DOHH2 (cell line): ENCODE measurements at regions not wholly inside any gene's neighbourhood (a gene's known extent, or its start where the extent isn't known, plus 50 kb on each side); places are given as distances from the start of the nearest gene placed in this dataset.
"Not testable (repeated sequence)": the region's sequence is repeated elsewhere in the genome, so short reads cannot be mapped to it uniquely, and the experiment has no call there.

Experiments used
- H3F3A ChIP-seq: fragments of 200-600 bp; sonication (generic), shearing (Covaris generic); 2 replicates; pipeline ENCODE4 v1.6.0; 2016; ENCODE audit warnings: antibody characterized with exemption, mild to moderate bottlenecking; ENCODE audit not compliant: control insufficient read depth, insufficient read depth
- H3K27ac ChIP-seq: fragments of 200-600 bp; sonication (generic); 2 replicates; pipeline ENCODE4 v1.5.1; 2014; ENCODE audit warnings: low read depth, mild to moderate bottlenecking, low read length, moderate library complexity
- H3K27me3 ChIP-seq: fragments of 200-600 bp; sonication (generic); 2 replicates; pipeline ENCODE4 v1.6.1; 2014; ENCODE audit warnings: mild to moderate bottlenecking, low read length, mixed read lengths; ENCODE audit not compliant: control insufficient read depth
- H3K36me3 ChIP-seq: fragments of 200-600 bp; sonication (generic); 2 replicates; pipeline ENCODE4 v1.6.1; 2014; ENCODE audit warnings: mild to moderate bottlenecking, low read length, moderate library complexity, mixed read lengths; ENCODE audit not compliant: control insufficient read depth
- H3K4me1 ChIP-seq: fragments of 200-600 bp; sonication (generic); 2 replicates; pipeline ENCODE4 v1.6.1; 2014; ENCODE audit warnings: mild to moderate bottlenecking, low read length, mixed read lengths; ENCODE audit not compliant: control insufficient read depth
- H3K4me2 ChIP-seq: fragments of 200-600 bp; sonication (generic); 2 replicates; pipeline ENCODE4 v1.6.0; 2014; ENCODE audit warnings: mild to moderate bottlenecking, low read length, moderate library complexity
- H3K4me3 ChIP-seq: fragments of 200-600 bp; sonication (generic); 2 replicates; pipeline ENCODE4 v1.5.1; 2014; ENCODE audit warnings: mild to moderate bottlenecking, low read length, mixed read lengths
- H3K79me2 ChIP-seq: fragments of 200-600 bp; sonication (generic); 2 replicates; pipeline ENCODE4 v1.6.1; 2014; ENCODE audit warnings: mild to moderate bottlenecking, low read length, mixed read lengths; ENCODE audit not compliant: control insufficient read depth
- H3K9me2 ChIP-seq: fragments of 200-600 bp; sonication (generic); replicated peaks from 2 replicates; pipeline ENCODE4 v1.6.1; 2014; ENCODE audit warnings: mild to moderate bottlenecking, low read length, mixed read lengths; ENCODE audit not compliant: control insufficient read depth
- H3K9me3 ChIP-seq: fragments of 200-600 bp; sonication (generic); 2 replicates; pipeline ENCODE4 v1.6.1; 2014; ENCODE audit warnings: antibody characterized with exemption, low read length, mixed read lengths; ENCODE audit not compliant: control insufficient read depth, insufficient read depth
- H4K20me1 ChIP-seq: fragments of 200-600 bp; sonication (generic); 2 replicates; pipeline ENCODE4 v1.6.0; 2014; ENCODE audit warnings: low read depth, mild to moderate bottlenecking, antibody characterized with exemption, low read length, moderate library complexity; ENCODE audit not compliant: control insufficient read depth, insufficient read depth
- CTCF ChIP-seq: fragments of 200-600 bp; sonication (generic); IDR thresholded peaks from one replicate; pipeline ENCODE4 v1.5.1; 2014; ENCODE audit warnings: antibody characterized with exemption, mild to moderate bottlenecking, low read depth, low read length; ENCODE audit not compliant: poor library complexity, severe bottlenecking
- EZH2phosphoT487 ChIP-seq: fragments of 200-600 bp; sonication (generic); IDR thresholded peaks from 2 replicates; pipeline ENCODE4 v1.6.1; 2017; ENCODE audit warnings: borderline replicate concordance, mild to moderate bottlenecking, antibody characterized with exemption, low read length, moderate library complexity, mixed read lengths

- Histone ChIP-seq H3K9me3 (no peaks in the 10 kb centered on the region), H3K27me3 (peaks cover 7% of the 10 kb centered on the region; the same call in 1 of the 2 replicates), H3K4me2 (no peak overlapping the region), H3K27ac (no peak overlapping the region), H3K36me3 (no peaks in the 10 kb centered on the region), H3F3A (no peaks in the 10 kb centered on the region), H3K4me3 (no peak overlapping the region), H4K20me1 (no peaks in the 10 kb centered on the region), H3K79me2 (no peaks in the 10 kb centered on the region), H3K9me2 (no peaks in the 10 kb centered on the region), H3K4me1 (no peaks in the 10 kb centered on the region)
- no peak for TF ChIP-seq CTCF
- no peak for TF ChIP-seq EZH2phosphoT487
These were observed 335.1 kb downstream of the METTL4 start for GRCh38 chr18:2236232-2236631.

- H3K4me1 ChIP-seq, result no peaks in the 10 kb centered on the region
- H3K4me2 ChIP-seq, result no peak overlapping the region
These were observed 333.6 kb downstream of the METTL4 start for GRCh38 chr18:2237706-2238105.

DNA sequence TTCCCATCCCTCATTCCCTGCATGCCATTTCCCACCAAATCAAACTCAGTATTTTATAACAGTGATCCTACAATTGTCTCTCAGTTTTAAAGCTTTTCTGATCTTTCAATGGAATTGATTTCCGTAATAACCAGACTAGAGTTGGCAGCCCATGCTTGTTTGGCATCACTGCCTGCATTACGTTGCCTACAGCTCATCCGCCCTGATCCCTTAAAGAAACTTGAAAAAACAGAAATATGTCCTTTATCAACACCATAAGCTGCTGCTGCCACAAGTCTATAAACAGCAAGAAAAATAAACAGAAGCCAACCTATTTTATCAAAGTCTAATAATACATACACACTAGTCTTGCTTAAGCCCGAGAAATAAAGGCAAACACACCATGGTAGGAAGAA is 331.0 kb downstream of the METTL4 start:
- no peak for TF ChIP-seq EZH2phosphoT487
- no peak for TF ChIP-seq CTCF
- peaks cover 5% of the 10 kb centered on the region; the same call in 1 of the 2 replicates for H3K27me3 ChIP-seq
- no peaks in the 10 kb centered on the region for H3K4me1 ChIP-seq
- H3K4me3 ChIP-seq, result no peak overlapping the region
- no peaks in the 10 kb centered on the region for H3K9me3 ChIP-seq
- no peaks in the 10 kb centered on the region for H4K20me1 ChIP-seq
- no peaks in the 10 kb centered on the region for H3K36me3 ChIP-seq
- H3K4me2 ChIP-seq, result no peak overlapping the region
- H3K79me2 ChIP-seq, result no peaks in the 10 kb centered on the region
- H3K9me2 ChIP-seq, result no peaks in the 10 kb centered on the region
- H3F3A ChIP-seq, result no peaks in the 10 kb centered on the region
- H3K27ac ChIP-seq, result no peak overlapping the region

More at GRCh38 chr18:2237706-2238105, 333.6 kb downstream of the METTL4 start:
- Histone ChIP-seq H3K27me3 (peaks cover 6% of the 10 kb centered on the region; the same call in 1 of the 2 replicates), H3K9me2 (no peaks in the 10 kb centered on the region), H3K4me3 (no peak overlapping the region), H3F3A (no peaks in the 10 kb centered on the region), H3K79me2 (no peaks in the 10 kb centered on the region), H3K27ac (no peak overlapping the region), H4K20me1 (no peaks in the 10 kb centered on the region), H3K9me3 (no peaks in the 10 kb centered on the region), H3K36me3 (no peaks in the 10 kb centered on the region)
- TF ChIP-seq EZH2phosphoT487, result no peak
- TF ChIP-seq CTCF, result no peak

DNA sequence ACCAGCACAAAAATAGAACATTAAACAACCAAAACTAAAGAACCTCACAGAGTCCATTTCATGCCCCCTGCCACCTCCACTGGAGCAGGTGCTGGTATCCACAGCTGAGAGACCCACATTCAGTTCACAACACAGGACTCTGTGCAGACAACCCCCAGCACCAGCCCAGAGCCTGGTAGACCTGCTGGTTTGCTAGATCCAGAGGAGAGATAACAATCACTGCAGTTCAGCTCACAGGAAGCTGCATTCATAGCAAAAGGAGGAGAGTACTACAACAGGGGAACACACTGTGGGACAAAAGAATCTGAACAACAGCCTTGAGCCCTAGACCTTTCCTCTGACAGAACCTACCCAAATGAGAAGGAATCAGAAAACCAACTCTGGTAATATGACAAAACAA is 326.7 kb downstream of the METTL4 start:
- H3K4me3 ChIP-seq, result no peak overlapping the region
- no peak overlapping the region for H3K4me2 ChIP-seq
- H3K27me3 ChIP-seq, result no peaks in the 10 kb centered on the region
- no peaks in the 10 kb centered on the region for H3K9me2 ChIP-seq
- H3K27ac ChIP-seq, result no peak overlapping the region
- TF ChIP-seq EZH2phosphoT487 (no peak), CTCF (no peak)
- no peaks in the 10 kb centered on the region for H4K20me1 ChIP-seq
- no peaks in the 10 kb centered on the region for H3F3A ChIP-seq
- no peaks in the 10 kb centered on the region for H3K36me3 ChIP-seq
- H3K79me2 ChIP-seq, result no peaks in the 10 kb centered on the region
- H3K4me1 ChIP-seq, result no peaks in the 10 kb centered on the region
- no peaks in the 10 kb centered on the region for H3K9me3 ChIP-seq

DNA sequence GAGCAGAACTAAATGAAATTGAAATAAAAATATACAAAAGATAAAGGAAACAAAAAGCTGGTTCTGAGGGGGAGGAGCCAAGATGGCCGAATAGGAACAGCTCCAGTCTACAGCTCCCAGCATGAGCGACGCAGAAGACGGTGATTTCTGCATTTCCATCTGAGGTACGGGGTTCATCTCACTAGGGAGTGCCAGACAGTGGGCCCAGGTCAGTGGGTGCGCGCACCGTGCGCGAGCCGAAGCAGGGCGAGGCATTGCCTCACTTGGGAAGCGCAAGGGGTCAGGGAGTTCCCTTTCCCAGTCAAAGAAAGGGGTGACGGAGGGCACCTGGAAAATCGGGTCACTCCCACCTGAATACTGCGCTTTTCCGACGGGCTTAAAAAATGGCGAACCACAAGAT is 324.2 kb downstream of the METTL4 start:
- H3K27me3 ChIP-seq, H3K79me2 ChIP-seq, H3K9me3 ChIP-seq, H3K4me3 ChIP-seq, H3K4me2 ChIP-seq, H4K20me1 ChIP-seq, H3K36me3 ChIP-seq, H3F3A ChIP-seq, H3K9me2 ChIP-seq, H3K4me1 ChIP-seq, H3K27ac ChIP-seq: not testable (repeated sequence)
